NT2/D1 (cell line): ENCODE measurements at regions not wholly inside any gene's neighbourhood (a gene's known extent, or its start where the extent isn't known, plus 50 kb on each side); places are given as distances from the start of the nearest gene placed in this dataset.

Source experiments
- SUZ12 ChIP-seq: IDR thresholded peaks from 2 replicates; pipeline ENCODE4 v1.6.1; 2011; ENCODE audit not compliant: insufficient read length, insufficient read depth; ENCODE audit errors: extremely low read depth
- YY1 ChIP-seq: IDR thresholded peaks from 2 replicates; pipeline ENCODE4 v1.6.1; 2011; ENCODE audit not compliant: insufficient read length, insufficient read depth

- no peak for TF ChIP-seq YY1
- no peak for TF ChIP-seq SUZ12
Observed at GRCh38 chr6:87899499-87900147, 148.0 kb upstream of the SPACA1 start.
